B cell (primary cell): ENCODE measurements at regions not wholly inside any gene's neighbourhood (a gene's known extent, or its start where the extent isn't known, plus 50 kb on each side); places are given as distances from the start of the nearest gene placed in this dataset.

Experiments used
- EZH2 ChIP-seq: IDR thresholded peaks from 2 replicates; pipeline ENCODE4 v1.6.1; 2012; ENCODE audit warnings: borderline replicate concordance, low read depth, mild to moderate bottlenecking, moderate library complexity, low read length; ENCODE audit not compliant: insufficient read depth, poor library complexity, severe bottlenecking
- TF ChIP-seq, protein P1 (sequence below): fragments of 200-600 bp; IDR thresholded peaks from one replicate; pipeline ENCODE4 v1.8.0; 2022; ENCODE audit warnings: antibody characterized with exemption, mild to moderate bottlenecking

DNA sequence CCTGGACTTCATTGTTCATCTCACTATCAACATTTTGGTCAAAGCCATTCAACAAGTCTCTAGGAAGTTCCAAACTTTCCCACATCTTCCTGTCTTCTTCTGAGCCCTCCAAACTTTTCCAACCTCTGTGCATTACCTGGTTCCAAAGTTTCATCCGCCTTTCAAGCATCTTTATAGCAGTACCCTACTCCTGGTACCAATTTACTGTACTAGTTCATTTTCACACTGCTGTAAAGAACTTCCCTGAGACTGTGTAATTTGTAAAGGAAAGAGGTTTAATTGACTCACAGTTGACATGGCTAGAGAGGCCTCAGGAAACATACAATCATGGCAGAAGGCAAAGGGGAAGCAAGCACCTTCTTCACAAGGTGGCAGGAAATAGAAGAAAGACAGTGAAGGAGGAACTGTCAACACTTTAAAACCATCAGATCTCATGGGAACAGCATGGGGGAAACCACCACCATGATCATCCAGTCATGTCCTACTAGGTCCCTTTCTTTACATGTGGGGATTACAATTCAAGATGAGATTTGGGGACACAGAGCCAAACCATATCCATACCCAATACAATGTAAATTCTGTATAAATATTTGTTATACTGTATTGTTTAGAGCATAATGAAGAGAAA is 109.7 kb downstream of the C12orf75 start:
- TF ChIP-seq, protein P1, sequence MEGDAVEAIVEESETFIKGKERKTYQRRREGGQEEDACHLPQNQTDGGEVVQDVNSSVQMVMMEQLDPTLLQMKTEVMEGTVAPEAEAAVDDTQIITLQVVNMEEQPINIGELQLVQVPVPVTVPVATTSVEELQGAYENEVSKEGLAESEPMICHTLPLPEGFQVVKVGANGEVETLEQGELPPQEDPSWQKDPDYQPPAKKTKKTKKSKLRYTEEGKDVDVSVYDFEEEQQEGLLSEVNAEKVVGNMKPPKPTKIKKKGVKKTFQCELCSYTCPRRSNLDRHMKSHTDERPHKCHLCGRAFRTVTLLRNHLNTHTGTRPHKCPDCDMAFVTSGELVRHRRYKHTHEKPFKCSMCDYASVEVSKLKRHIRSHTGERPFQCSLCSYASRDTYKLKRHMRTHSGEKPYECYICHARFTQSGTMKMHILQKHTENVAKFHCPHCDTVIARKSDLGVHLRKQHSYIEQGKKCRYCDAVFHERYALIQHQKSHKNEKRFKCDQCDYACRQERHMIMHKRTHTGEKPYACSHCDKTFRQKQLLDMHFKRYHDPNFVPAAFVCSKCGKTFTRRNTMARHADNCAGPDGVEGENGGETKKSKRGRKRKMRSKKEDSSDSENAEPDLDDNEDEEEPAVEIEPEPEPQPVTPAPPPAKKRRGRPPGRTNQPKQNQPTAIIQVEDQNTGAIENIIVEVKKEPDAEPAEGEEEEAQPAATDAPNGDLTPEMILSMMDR: no peak
- no peak for TF ChIP-seq EZH2
